ENCODE measurements at regions not wholly inside any gene's neighbourhood (a gene's known extent, or its start where the extent isn't known, plus 50 kb on each side); places are given as distances from the start of the nearest gene placed in this dataset.
"Not testable (repeated sequence)": the region's sequence is repeated elsewhere in the genome, so short reads cannot be mapped to it uniquely, and the experiment has no call there.

- H3K4me3 ChIP-seq (ENCODE audit: low read depth, low read length): no peak overlapping the region
- peak; percentile 5 for DNase-seq (ENCODE audit: low read depth)
- TF ChIP-seq CTCF (conservative IDR thresholded peaks at IDR 0.05; ENCODE audit: low read depth, low read length): no peak
Observed at GRCh38 chr3:153785901-153786300, 335.3 kb upstream of the ARHGEF26 start.

GRCh38 chr3:153789380-153789779 lies 331.8 kb upstream of the ARHGEF26 start:
- TF ChIP-seq CTCF (conservative IDR thresholded peaks at IDR 0.05; ENCODE audit: low read depth, low read length): no peak
- H3K4me3 ChIP-seq (ENCODE audit: low read depth, low read length): no peak overlapping the region
- no peak for DNase-seq (ENCODE audit: low read depth)

GRCh38 chr3:153797056-153797455 lies 324.1 kb upstream of the ARHGEF26 start:
- DNase-seq (ENCODE audit: low read depth); H3K4me3 ChIP-seq (ENCODE audit: low read depth, low read length): not testable (repeated sequence)

GRCh38 chr3:153809097-153809496 lies 312.1 kb upstream of the ARHGEF26 start:
- no peak for TF ChIP-seq CTCF (conservative IDR thresholded peaks at IDR 0.05; ENCODE audit: low read depth, low read length)
- H3K4me3 ChIP-seq (ENCODE audit: low read depth, low read length): no peak overlapping the region
- no peak for DNase-seq (ENCODE audit: low read depth)

- H3K4me3 ChIP-seq (ENCODE audit: low read depth, low read length): no peak overlapping the region
- no peak for DNase-seq (ENCODE audit: low read depth)
- TF ChIP-seq CTCF (conservative IDR thresholded peaks at IDR 0.05; ENCODE audit: low read depth, low read length): no peak
Observed at GRCh38 chr3:153818338-153818737, 302.9 kb upstream of the ARHGEF26 start.

- no peak overlapping the region for H3K4me3 ChIP-seq (ENCODE audit: low read depth, low read length)
- no peak for TF ChIP-seq CTCF (conservative IDR thresholded peaks at IDR 0.05; ENCODE audit: low read depth, low read length)
- DNase-seq (ENCODE audit: low read depth): no peak
Observed at GRCh38 chr3:153820035-153820434, 301.2 kb upstream of the ARHGEF26 start.

- DNase-seq (ENCODE audit: low read depth); H3K4me3 ChIP-seq (ENCODE audit: low read depth, low read length): not testable (repeated sequence)
Observed at GRCh38 chr3:153828346-153828745, 292.8 kb upstream of the ARHGEF26 start.

- H3K4me3 ChIP-seq (ENCODE audit: low read depth, low read length): no peak overlapping the region
- DNase-seq (ENCODE audit: low read depth): peak; percentile 30
- no peak for TF ChIP-seq CTCF (conservative IDR thresholded peaks at IDR 0.05; ENCODE audit: low read depth, low read length)
Observed at GRCh38 chr3:153829606-153830170, 291.5 kb upstream of the ARHGEF26 start.

Data from choroid plexus epithelial cell (primary cell).